ENCODE measurements at regions not wholly inside any gene's neighbourhood (a gene's known extent, or its start where the extent isn't known, plus 50 kb on each side); places are given as distances from the start of the nearest gene placed in this dataset.

- DNase-seq, result no peak
These were observed 223.6 kb upstream of the ASIC2 start for GRCh38 chr17:33516645-33517044.

GRCh38 chr17:33517746-33518145, 224.7 kb upstream of the ASIC2 start:
- no peak for DNase-seq

- no peak for DNase-seq
These were observed 226.6 kb upstream of the ASIC2 start for GRCh38 chr17:33519692-33520091.

GRCh38 chr17:33520426-33521330, 227.6 kb upstream of the ASIC2 start:
- no peak for DNase-seq

- DNase-seq, result no peak
These were observed 228.7 kb upstream of the ASIC2 start for GRCh38 chr17:33521784-33522183.

- DNase-seq, result no peak
These were observed 229.5 kb upstream of the ASIC2 start for GRCh38 chr17:33522623-33523022.

- DNase-seq, result no peak
These were observed 230.5 kb upstream of the ASIC2 start for GRCh38 chr17:33523577-33523981.

- no peak for DNase-seq
These were observed 232.1 kb upstream of the ASIC2 start for GRCh38 chr17:33525186-33525585.

GRCh38 chr17:33526717-33527116, 233.6 kb upstream of the ASIC2 start:
- DNase-seq, result no peak

- DNase-seq, result no peak
These were observed 234.2 kb upstream of the ASIC2 start for GRCh38 chr17:33527290-33527689.

GRCh38 chr17:33528846-33529245, 235.8 kb upstream of the ASIC2 start:
- DNase-seq, result no peak

GRCh38 chr17:33529816-33530215, 236.7 kb upstream of the ASIC2 start:
- no peak for DNase-seq

GRCh38 chr17:33531311-33531710, 238.2 kb upstream of the ASIC2 start:
- DNase-seq, result no peak

- DNase-seq, result no peak
These were observed 241.0 kb upstream of the ASIC2 start for GRCh38 chr17:33534087-33534486.

GRCh38 chr17:33545124-33545523, 252.0 kb upstream of the ASIC2 start:
- DNase-seq, result no peak

GRCh38 chr17:33550261-33550660, 257.2 kb upstream of the ASIC2 start:
- DNase-seq, result no peak

- no peak for DNase-seq
These were observed 258.0 kb upstream of the ASIC2 start for GRCh38 chr17:33551075-33551474.

GRCh38 chr17:33551911-33552310, 258.8 kb upstream of the ASIC2 start:
- DNase-seq, result no peak

GRCh38 chr17:33560165-33560564, 267.1 kb upstream of the ASIC2 start:
- DNase-seq, result no peak

GRCh38 chr17:33560871-33561270, 267.8 kb upstream of the ASIC2 start:
- no peak for DNase-seq

- no peak for DNase-seq
These were observed 268.7 kb upstream of the ASIC2 start for GRCh38 chr17:33561569-33562334.

GRCh38 chr17:33562792-33563191, 269.7 kb upstream of the ASIC2 start:
- DNase-seq, result no peak

GRCh38 chr17:33564146-33564545, 271.1 kb upstream of the ASIC2 start:
- DNase-seq, result no peak

GRCh38 chr17:33567223-33567622, 274.1 kb upstream of the ASIC2 start:
- no peak for DNase-seq

Data from T1000 (cell line).